Astrocyte (in vitro differentiated cells and primary cell): ENCODE measurements at regions not wholly inside any gene's neighbourhood (a gene's known extent, or its start where the extent isn't known, plus 50 kb on each side); places are given as distances from the start of the nearest gene placed in this dataset.

ENCODE experiments used
- CTCF ChIP-seq: IDR thresholded peaks from 2 replicates; pipeline ENCODE4 v1.5.1; 2011; ENCODE audit warnings: low read depth, mild to moderate bottlenecking, inconsistent platforms, low read length, moderate library complexity; ENCODE audit not compliant: insufficient read depth
- EZH2 ChIP-seq: IDR thresholded peaks from 2 replicates; pipeline ENCODE4 v1.6.1; 2012; ENCODE audit warnings: mild to moderate bottlenecking, low read length, inconsistent platforms; ENCODE audit not compliant: insufficient read depth

GRCh38 chr3:90031121-90031520, 923.7 kb downstream of the EPHA3 start:
- TF ChIP-seq EZH2 (no peak), CTCF (no peak)
